Testis (tissue), 2 donors: ENCODE measurements at regions not wholly inside any gene's neighbourhood (a gene's known extent, or its start where the extent isn't known, plus 50 kb on each side); places are given as distances from the start of the nearest gene placed in this dataset.

Experiments
- POLR2A ChIP-seq: fragments of 450-650 bp; IDR thresholded peaks from one replicate; pipeline ENCODE4 v1.6.1; 2017; ENCODE audit warnings: antibody characterized with exemption, mild to moderate bottlenecking, moderate library complexity
- TF ChIP-seq, protein P1 (sequence below), 3 experiments: fragments of 450-650 bp in 2 of 3; fragments of 200-600 bp in 1 of 3; sonication (generic) in 1 of 3; IDR thresholded peaks; one replicate each; pipeline ENCODE4 v1.5.1; 2016 to 2019; ENCODE audit warnings: antibody characterized with exemption in 3 of 3, mild to moderate bottlenecking in 2 of 3, moderate library complexity in 1 of 3

GRCh38 chr15:47534673-47535072 is 182.6 kb upstream of the SEMA6D start:
- TF ChIP-seq, protein P1, sequence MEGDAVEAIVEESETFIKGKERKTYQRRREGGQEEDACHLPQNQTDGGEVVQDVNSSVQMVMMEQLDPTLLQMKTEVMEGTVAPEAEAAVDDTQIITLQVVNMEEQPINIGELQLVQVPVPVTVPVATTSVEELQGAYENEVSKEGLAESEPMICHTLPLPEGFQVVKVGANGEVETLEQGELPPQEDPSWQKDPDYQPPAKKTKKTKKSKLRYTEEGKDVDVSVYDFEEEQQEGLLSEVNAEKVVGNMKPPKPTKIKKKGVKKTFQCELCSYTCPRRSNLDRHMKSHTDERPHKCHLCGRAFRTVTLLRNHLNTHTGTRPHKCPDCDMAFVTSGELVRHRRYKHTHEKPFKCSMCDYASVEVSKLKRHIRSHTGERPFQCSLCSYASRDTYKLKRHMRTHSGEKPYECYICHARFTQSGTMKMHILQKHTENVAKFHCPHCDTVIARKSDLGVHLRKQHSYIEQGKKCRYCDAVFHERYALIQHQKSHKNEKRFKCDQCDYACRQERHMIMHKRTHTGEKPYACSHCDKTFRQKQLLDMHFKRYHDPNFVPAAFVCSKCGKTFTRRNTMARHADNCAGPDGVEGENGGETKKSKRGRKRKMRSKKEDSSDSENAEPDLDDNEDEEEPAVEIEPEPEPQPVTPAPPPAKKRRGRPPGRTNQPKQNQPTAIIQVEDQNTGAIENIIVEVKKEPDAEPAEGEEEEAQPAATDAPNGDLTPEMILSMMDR (IDR thresholded peaks at IDR 0.05): no peak
- TF ChIP-seq POLR2A: no peak
